Endothelial cell of umbilical vein (primary cell): ENCODE measurements at regions not wholly inside any gene's neighbourhood (a gene's known extent, or its start where the extent isn't known, plus 50 kb on each side); places are given as distances from the start of the nearest gene placed in this dataset.

Experiments
- BruUV-seq: library from RNA; stranded (reverse); fragments of 400-500 nt; replicated peaks from 2 replicates; lab custom pipeline; 2021; lab: Mats Ljungman, UMichigan
- CTCF ChIA-PET: fragments of 300-600, 350-600 bp; sonication (Branson Sonifier 250); formaldehyde crosslinking; loops from one replicate; lab custom pipeline; 2021; ENCODE audit warnings: antibody characterized with exemption, inconsistent platforms; lab: Charles Lee
- POLR2A ChIA-PET: fragments of 300-600, 350-600 bp; sonication (Branson Sonifier 250); formaldehyde crosslinking; loops from one replicate; lab custom pipeline; 2021; ENCODE audit warnings: antibody characterized with exemption, inconsistent platforms; lab: Charles Lee
- DNase-seq: peaks from one replicate; pipeline ENCODE4 v3.0.0-alpha.2; 2011; ENCODE audit warnings: low read depth, low spot score
- FAIRE-seq: peaks from 2 replicates; lab custom pipeline; 2011; peaks lifted over from hg19 to GRCh38; lab: Jason Lieb, UNC
- H2AFZ ChIP-seq: 2 replicates; pipeline ENCODE4 v1.6.0; 2012; ENCODE audit warnings: low read depth, low read length, control low read depth, inconsistent platforms
- H3K27ac ChIP-seq: 2 replicates; pipeline ENCODE4 v1.5.1; 2011; ENCODE audit warnings: low read depth, mild to moderate bottlenecking, control low read depth, low read length, moderate library complexity; ENCODE audit not compliant: insufficient read depth
- H3K27me3 ChIP-seq, 2 experiments: 2 replicates each; pipeline versions ENCODE4 v1.6.0 to v1.6.1; 2011; ENCODE audit warnings: low read length in 2 of 2, mixed read lengths in 1 of 2; ENCODE audit not compliant: control insufficient read depth in 2 of 2, insufficient read depth in 2 of 2
- H3K36me3 ChIP-seq, 2 experiments: 2 replicates in 1 of 2; 3 replicates in 1 of 2; pipeline ENCODE4 v1.5.1; 2011; ENCODE audit warnings: low read length in 2 of 2, mild to moderate bottlenecking in 1 of 2, moderate library complexity in 1 of 2; ENCODE audit not compliant: control insufficient read depth in 2 of 2, insufficient read depth in 2 of 2; ENCODE audit errors: extremely low read depth in 1 of 2
- H3K4me1 ChIP-seq: 3 replicates; pipeline ENCODE4 v1.5.1; 2011; ENCODE audit warnings: mild to moderate bottlenecking, low read length; ENCODE audit not compliant: control insufficient read depth, insufficient read depth; ENCODE audit errors: extremely low read depth
- H3K4me2 ChIP-seq: 2 replicates; pipeline ENCODE4 v1.6.1; 2011; ENCODE audit warnings: low read length, control low read depth, mixed read lengths; ENCODE audit not compliant: insufficient read depth
- H3K4me3 ChIP-seq, 3 experiments: fragments of 200-600 bp in 1 of 3; sonication (generic), shearing (Covaris generic) in 1 of 3; replicated peaks in 1 of 3; 2 replicates each; pipeline ENCODE4 v1.5.1; 2011 to 2016; ENCODE audit warnings: control low read depth in 3 of 3, low read length in 3 of 3, mild to moderate bottlenecking in 2 of 3, inconsistent platforms in 1 of 3, low read depth in 1 of 3, moderate library complexity in 1 of 3; ENCODE audit not compliant: insufficient read depth in 1 of 3
- H3K79me2 ChIP-seq: 2 replicates; pipeline ENCODE4 v1.6.0; 2012; ENCODE audit warnings: low read length, inconsistent platforms; ENCODE audit not compliant: control insufficient read depth, insufficient read depth
- H3K9ac ChIP-seq: replicated peaks from 2 replicates; pipeline ENCODE3; 2011; ENCODE audit warnings: low read length, control low read depth; ENCODE audit not compliant: insufficient read depth; ENCODE audit errors: extremely low read depth
- H3K9me1 ChIP-seq: replicated peaks from 3 replicates; pipeline ENCODE4 v1.6.0; 2011; ENCODE audit warnings: mild to moderate bottlenecking, low read length; ENCODE audit not compliant: control insufficient read depth, insufficient read depth; ENCODE audit errors: extremely low read depth
- H3K9me3 ChIP-seq: replicated peaks from 2 replicates; pipeline ENCODE4 v1.5.1; 2012; ENCODE audit warnings: low read length, inconsistent platforms; ENCODE audit not compliant: control insufficient read depth, insufficient read depth
- H4K20me1 ChIP-seq: replicated peaks from 2 replicates; pipeline ENCODE3; 2011; ENCODE audit warnings: mild to moderate bottlenecking, low read length; ENCODE audit not compliant: control insufficient read depth, insufficient read depth; ENCODE audit errors: extremely low read depth
- EZH2 ChIP-seq: IDR thresholded peaks from 2 replicates; pipeline ENCODE4 v1.6.1; 2012; ENCODE audit warnings: borderline replicate concordance, low read depth, mild to moderate bottlenecking, moderate library complexity, low read length, inconsistent platforms; ENCODE audit not compliant: severe bottlenecking
- FOS ChIP-seq: IDR thresholded peaks from 2 replicates; pipeline ENCODE4 v1.6.1; 2011; ENCODE audit warnings: mild to moderate bottlenecking, low read length, moderate library complexity, borderline replicate concordance; ENCODE audit not compliant: insufficient read depth
- GATA2 ChIP-seq: IDR thresholded peaks from 2 replicates; pipeline ENCODE4 v1.7.0; 2011; ENCODE audit warnings: low read depth, mild to moderate bottlenecking, moderate library complexity, mixed read lengths, low read length; ENCODE audit not compliant: insufficient read length, insufficient read depth
- JUN ChIP-seq: IDR thresholded peaks from 2 replicates; pipeline ENCODE4 v1.6.1; 2011; ENCODE audit warnings: borderline replicate concordance, low read depth; ENCODE audit not compliant: insufficient read length, insufficient read depth
- MYC ChIP-seq: IDR thresholded peaks from one replicate; pipeline ENCODE4 v1.6.1; 2011; ENCODE audit warnings: mild to moderate bottlenecking, low read depth, low read length
- POLR2A ChIP-seq: IDR thresholded peaks from 2 replicates; pipeline ENCODE4 v1.6.1; 2012; ENCODE audit warnings: low read depth, mild to moderate bottlenecking, control low read depth, low read length
- POLR2AphosphoS5 ChIP-seq: IDR thresholded peaks from 2 replicates; pipeline ENCODE4 v1.6.1; 2012; ENCODE audit warnings: low read depth, mild to moderate bottlenecking, control low read depth, low read length, moderate library complexity; ENCODE audit not compliant: insufficient read depth
- dilution Hi-C: fragments of 300-500 bp; cut with MboI; formaldehyde crosslinking; loops from one replicate; pipeline ENCODE4 v1.15.0; 2019; ENCODE audit warnings: low sequenced_read_pairs; ENCODE audit not compliant: extremely low pct_ligation_motif_present
- intact Hi-C: fragments of 100-400 bp; cut with micrococcal nuclease; formaldehyde crosslinking; loops from one replicate; pipeline ENCODE4 v1.10.0; 2022
- TF ChIP-seq, protein P1 (sequence below): IDR thresholded peaks from 2 replicates; pipeline ENCODE4 v1.6.1; 2011; ENCODE audit not compliant: insufficient read depth, insufficient read length
- TF ChIP-seq, protein P2 (sequence below), 2 donors: IDR thresholded peaks; 1 replicate in 1 of 2; 2 replicates in 1 of 2; pipeline ENCODE4 v1.5.1; 2011; ENCODE audit warnings: low read length in 2 of 2, mild to moderate bottlenecking in 2 of 2, moderate library complexity in 2 of 2, control low read depth in 1 of 2, inconsistent platforms in 1 of 2, low read depth in 1 of 2; ENCODE audit not compliant: insufficient read depth in 1 of 2; ENCODE audit errors: extremely low read depth in 1 of 2

DNA sequence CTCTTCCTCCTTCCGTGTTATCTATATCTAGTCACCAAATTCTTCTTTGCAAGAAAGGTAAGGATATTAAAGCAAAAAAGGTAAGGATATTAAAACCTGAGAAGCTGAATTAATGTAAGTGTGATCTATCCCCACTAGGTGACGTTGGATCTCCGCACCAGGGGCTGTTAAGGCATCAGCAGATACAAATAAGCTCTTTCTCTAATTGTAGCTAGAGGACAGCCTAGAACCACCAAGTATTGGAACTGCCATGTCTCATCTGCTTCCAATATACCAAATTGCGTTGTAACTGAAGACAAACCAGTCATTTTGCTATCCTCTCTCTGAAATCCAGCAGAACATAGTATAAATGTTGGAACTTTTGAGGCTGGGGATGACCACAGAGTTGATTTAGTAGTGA lies 471.2 kb upstream of the TGFBR2 start:
- POLR2A ChIA-PET, result interaction anchor here (0.5 kb wide), 1 partner anchor 478 kb away, joined by 4 read pairs; no protein-coding TSS in a partner anchor
- DNase-seq (no peak), FAIRE-seq (no peak)
- TF ChIP-seq POLR2A (no peak), MYC (no peak), EZH2 (no peak), JUN (no peak), FOS (no peak), GATA2 (no peak), POLR2AphosphoS5 (no peak)
- TF ChIP-seq, protein P1, sequence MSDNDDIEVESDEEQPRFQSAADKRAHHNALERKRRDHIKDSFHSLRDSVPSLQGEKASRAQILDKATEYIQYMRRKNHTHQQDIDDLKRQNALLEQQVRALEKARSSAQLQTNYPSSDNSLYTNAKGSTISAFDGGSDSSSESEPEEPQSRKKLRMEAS, result no peak
- TF ChIP-seq, protein P2, sequence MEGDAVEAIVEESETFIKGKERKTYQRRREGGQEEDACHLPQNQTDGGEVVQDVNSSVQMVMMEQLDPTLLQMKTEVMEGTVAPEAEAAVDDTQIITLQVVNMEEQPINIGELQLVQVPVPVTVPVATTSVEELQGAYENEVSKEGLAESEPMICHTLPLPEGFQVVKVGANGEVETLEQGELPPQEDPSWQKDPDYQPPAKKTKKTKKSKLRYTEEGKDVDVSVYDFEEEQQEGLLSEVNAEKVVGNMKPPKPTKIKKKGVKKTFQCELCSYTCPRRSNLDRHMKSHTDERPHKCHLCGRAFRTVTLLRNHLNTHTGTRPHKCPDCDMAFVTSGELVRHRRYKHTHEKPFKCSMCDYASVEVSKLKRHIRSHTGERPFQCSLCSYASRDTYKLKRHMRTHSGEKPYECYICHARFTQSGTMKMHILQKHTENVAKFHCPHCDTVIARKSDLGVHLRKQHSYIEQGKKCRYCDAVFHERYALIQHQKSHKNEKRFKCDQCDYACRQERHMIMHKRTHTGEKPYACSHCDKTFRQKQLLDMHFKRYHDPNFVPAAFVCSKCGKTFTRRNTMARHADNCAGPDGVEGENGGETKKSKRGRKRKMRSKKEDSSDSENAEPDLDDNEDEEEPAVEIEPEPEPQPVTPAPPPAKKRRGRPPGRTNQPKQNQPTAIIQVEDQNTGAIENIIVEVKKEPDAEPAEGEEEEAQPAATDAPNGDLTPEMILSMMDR (IDR thresholded peaks at IDR 0.05; ENCODE audit: extremely low read depth in 1 of 2, insufficient read depth in 1 of 2, low read depth in 1 of 2, low read length in 2 of 2), result no peak
- Histone ChIP-seq H3K4me2 (no peak overlapping the region), H3K4me1 (no peaks in the 10 kb centered on the region), H3K4me3 (no peak overlapping the region), H3K36me3 (no peaks in the 10 kb centered on the region), H3K9me1 (no peaks in the 10 kb centered on the region), H4K20me1 (no peaks in the 10 kb centered on the region), H3K9me3 (no peaks in the 10 kb centered on the region), H3K9ac (no peak overlapping the region), H3K27ac (no peak overlapping the region), H3K27me3 (no peaks in the 10 kb centered on the region), H2AFZ (no peak overlapping the region), H3K79me2 (no peaks in the 10 kb centered on the region)
- intact Hi-C loops, result no loop called here
- dilution Hi-C loops, result no loop called here
- CTCF ChIA-PET, result interaction anchor here (0.6 to 3.1 kb wide), 9 partner anchors 10 to 1150 kb away, joined by 3 to 26 read pairs (median 3); no protein-coding TSS in a partner anchor
- BruUV-seq, result no TSS peak
